Spleen (tissue), 11 donors: ENCODE measurements at regions not wholly inside any gene's neighbourhood (a gene's known extent, or its start where the extent isn't known, plus 50 kb on each side); places are given as distances from the start of the nearest gene placed in this dataset.

ENCODE experiments used
- DNase-seq: peaks from one replicate; pipeline ENCODE4 v3.0.0-alpha.2; 2020
- H3K27ac ChIP-seq, 8 donors: fragments of 200-600 bp; sonication (generic) in 7 of 8; 1 replicate in 4 of 8; 2 replicates in 4 of 8; pipeline versions ENCODE4 v1.5.0 to v1.8.0; 2016 to 2021; ENCODE audit warnings: inconsistent platforms in 4 of 8, mild to moderate bottlenecking in 4 of 8, moderate library complexity in 1 of 8
- H3K27me3 ChIP-seq, 7 donors: fragments of 200-600 bp; sonication (generic) in 6 of 7; replicated peaks in 1 of 7; 1 replicate in 4 of 7; 2 replicates in 3 of 7; pipeline versions ENCODE4 v1.5.0 to v1.8.0; 2016 to 2021; ENCODE audit warnings: inconsistent platforms in 3 of 7, mild to moderate bottlenecking in 1 of 7
- H3K36me3 ChIP-seq, 6 donors: fragments of 200-600 bp; sonication (generic) in 5 of 6; 1 replicate in 4 of 6; 2 replicates in 2 of 6; pipeline versions ENCODE4 v1.5.0 to v1.8.0; 2016 to 2021; ENCODE audit warnings: inconsistent platforms in 2 of 6
- H3K4me1 ChIP-seq, 6 donors: fragments of 200-600 bp; sonication (generic) in 5 of 6; 1 replicate in 3 of 6; 2 replicates in 3 of 6; pipeline versions ENCODE4 v1.5.0 to v1.8.0; 2016 to 2021; ENCODE audit warnings: inconsistent platforms in 3 of 6
- H3K4me3 ChIP-seq, 8 donors: fragments of 200-600 bp; sonication (generic) in 7 of 8; 1 replicate in 4 of 8; 2 replicates in 4 of 8; pipeline versions ENCODE4 v1.5.0 to v1.8.0; 2016 to 2021; ENCODE audit warnings: inconsistent platforms in 4 of 8, mild to moderate bottlenecking in 4 of 8, moderate library complexity in 2 of 8
- H3K9me3 ChIP-seq, 8 donors: fragments of 200-600 bp; sonication (generic) in 7 of 8; 1 replicate in 4 of 8; 2 replicates in 4 of 8; pipeline versions ENCODE4 v1.5.0 to v1.8.0; 2016 to 2021; ENCODE audit warnings: inconsistent platforms in 4 of 8
- CTCF ChIP-seq, 11 experiments: fragments of 200-600 bp in 7 of 11; fragments of 450-650 bp in 4 of 11; sonication (generic) in 4 of 11; IDR thresholded peaks in 8 of 11; conservative IDR thresholded peaks in 3 of 11; 1 replicate in 7 of 11; 2 replicates in 4 of 11; pipeline versions ENCODE4 v1.4.0 to v1.8.0; 2016 to 2021; ENCODE audit warnings: antibody characterized with exemption in 11 of 11, inconsistent platforms in 4 of 11, mild to moderate bottlenecking in 1 of 11
- POLR2A ChIP-seq, 3 donors: fragments of 450-650 bp; IDR thresholded peaks; one replicate each; pipeline ENCODE4 v1.5.1; 2017; ENCODE audit warnings: antibody characterized with exemption in 3 of 3, mild to moderate bottlenecking in 1 of 3
- POLR2AphosphoS5 ChIP-seq, 3 donors: sonication (generic); formaldehyde crosslinking; IDR thresholded peaks; one replicate each; pipeline ENCODE4 v1.5.1; 2017; ENCODE audit warnings: antibody characterized with exemption in 3 of 3
- WGBS, 5 donors: extraction: QIAGEN DNeasy Blood & Tissue Kit in 3 of 5; methylation state at CpG; one replicate each; pipeline versions ENCODE4 v1.1.5 to v1.1.7; 2013 to 2018; 5-methylcytosine and 5-hydroxymethylcytosine counted together
- intact Hi-C: fragments of 100-400 bp; cut with DNase I; formaldehyde crosslinking; loops from one replicate; pipeline ENCODE4 v1.15.0; 2023; ENCODE audit warnings: low total_unique reads
- donor health status: healthy with polysubstance abuse.
- donor health status: DM: no; HTN: no; CAD: no; lungs with moderate emphysema.
- donor health status: DM: no; HTN: no; CAD: no.
- donor health status: Bipolar disorder and iron deficiency.
- donor health status: healthy.
- donor health status: DM: no; HTN: no; CAD: no.
- donor health status: DM: yes; HTN: yes; CAD: no.

GRCh38 chr12:123038966-123039365 is 58.5 kb downstream of the ARL6IP4 start:
- Histone ChIP-seq H3K27me3 (no peaks in the 10 kb centered on the region), H3K9me3 (no peaks in the 10 kb centered on the region), H3K4me1 (peaks cover 12 to 32% (median 20%) of the 10 kb centered on the region in 6 donors), H3K36me3 (peaks cover 0 to 3% (median 0%) of the 10 kb centered on the region in 6 donors), H3K27ac (no peak overlapping the region), H3K4me3 (no peak overlapping the region)
- DNase-seq = peak; percentile 41
- WGBS, 5 donors = 85 to 90% (median 89%) methylated on average over 6 of the region's 6 CpGs
- TF ChIP-seq POLR2AphosphoS5 (IDR thresholded peaks at IDR 0.05) = no peak
- TF ChIP-seq CTCF (IDR thresholded peaks at IDR 0.05 in 8 of 11, conservative IDR thresholded peaks at IDR 0.05 in 3 of 11) = no peak
- TF ChIP-seq POLR2A (IDR thresholded peaks at IDR 0.05) = no peak
- intact Hi-C loops = no loop called here

- DNase-seq = peak; percentile 41
- peaks cover 8 to 32% (median 20%) of the 10 kb centered on the region in 6 donors for H3K4me1 ChIP-seq
- intact Hi-C loops = no loop called here
- H3K27me3 ChIP-seq = no peaks in the 10 kb centered on the region
- TF ChIP-seq POLR2A (IDR thresholded peaks at IDR 0.05) (no peak), CTCF (IDR thresholded peaks at IDR 0.05 in 8 of 11, conservative IDR thresholded peaks at IDR 0.05 in 3 of 11) (no peak), POLR2AphosphoS5 (IDR thresholded peaks at IDR 0.05) (no peak)
- H3K36me3 ChIP-seq = peaks cover 0 to 8% (median 0%) of the 10 kb centered on the region in 6 donors
- no peaks in the 10 kb centered on the region for H3K9me3 ChIP-seq
- no peak overlapping the region for H3K27ac ChIP-seq
- 91 to 96% (median 94%) methylated on average over 7 of the region's 7 CpGs for WGBS, 5 donors
- H3K4me3 ChIP-seq = no peak overlapping the region
Observed at GRCh38 chr12:123038486-123038885, 58.0 kb downstream of the ARL6IP4 start.

- Histone ChIP-seq H3K36me3 (peaks cover 0 to 14% (median 0%) of the 10 kb centered on the region in 6 donors), H3K4me1 (peaks cover 4 to 32% (median 21%) of the 10 kb centered on the region in 6 donors), H3K27me3 (no peaks in the 10 kb centered on the region), H3K9me3 (no peaks in the 10 kb centered on the region), H3K27ac (no peak overlapping the region), H3K4me3 (no peak overlapping the region)
- intact Hi-C loops = no loop called here
- peak; percentile 17 for DNase-seq
- 87 to 93% (median 92%) methylated on average over 6 of the region's 6 CpGs for WGBS, 5 donors
- TF ChIP-seq CTCF (IDR thresholded peaks at IDR 0.05 in 8 of 11, conservative IDR thresholded peaks at IDR 0.05 in 3 of 11) (no peak), POLR2A (IDR thresholded peaks at IDR 0.05) (no peak), POLR2AphosphoS5 (IDR thresholded peaks at IDR 0.05) (no peak)
Observed at GRCh38 chr12:123037791-123038190, 57.3 kb downstream of the ARL6IP4 start.

- Histone ChIP-seq H3K27ac (no peak overlapping the region), H3K9me3 (no peaks in the 10 kb centered on the region), H3K36me3 (peaks cover 0 to 25% (median 0%) of the 10 kb centered on the region in 6 donors), H3K4me3 (no peak overlapping the region), H3K27me3 (no peaks in the 10 kb centered on the region), H3K4me1 (peaks cover 4 to 28% (median 21%) of the 10 kb centered on the region in 6 donors)
- peak; percentile 25 for DNase-seq
- TF ChIP-seq POLR2AphosphoS5 (IDR thresholded peaks at IDR 0.05) = no peak
- no peak for TF ChIP-seq CTCF (IDR thresholded peaks at IDR 0.05 in 8 of 11, conservative IDR thresholded peaks at IDR 0.05 in 3 of 11)
- no peak for TF ChIP-seq POLR2A (IDR thresholded peaks at IDR 0.05)
- intact Hi-C loops = no loop called here
- WGBS, 5 donors = 78 to 92% (median 91%) methylated on average over 4 of the region's 4 CpGs
Observed at GRCh38 chr12:123036466-123037285, 56.2 kb downstream of the ARL6IP4 start.
